C4-2B (cell line): ENCODE measurements at regions not wholly inside any gene's neighbourhood (a gene's known extent, or its start where the extent isn't known, plus 50 kb on each side); places are given as distances from the start of the nearest gene placed in this dataset.

Experiments
- H3K27ac ChIP-seq: fragments of 450-650 bp; 2 replicates; pipeline ENCODE4 v1.5.1; 2017
- CTCF ChIP-seq: fragments of 450-650 bp; conservative IDR thresholded peaks from 2 replicates; pipeline ENCODE4 v1.5.1; 2017; ENCODE audit warnings: mild to moderate bottlenecking
- ZFX ChIP-seq: fragments of 450-650 bp; IDR thresholded peaks from 2 replicates; pipeline ENCODE4 v1.6.1; 2017

- H3K27ac ChIP-seq = no peak overlapping the region
- no peak for TF ChIP-seq ZFX
- no peak for TF ChIP-seq CTCF
Observed at GRCh38 chr18:56505971-56506370, 132.4 kb downstream of the TXNL1 start.

GRCh38 chr18:56505293-56505692 is 133.1 kb downstream of the TXNL1 start:
- TF ChIP-seq ZFX = no peak
- TF ChIP-seq CTCF = no peak
- H3K27ac ChIP-seq = no peak overlapping the region

- no peak overlapping the region for H3K27ac ChIP-seq
- TF ChIP-seq CTCF (no peak), ZFX (no peak)
Observed at GRCh38 chr18:56501896-56502295, 136.5 kb downstream of the TXNL1 start.

- TF ChIP-seq ZFX = no peak
- TF ChIP-seq CTCF = no peak
- no peak overlapping the region for H3K27ac ChIP-seq
Observed at GRCh38 chr18:56495884-56496283, 142.5 kb downstream of the TXNL1 start.

- no peak overlapping the region for H3K27ac ChIP-seq
- TF ChIP-seq CTCF (no peak), ZFX (no peak)
Observed at GRCh38 chr18:56493531-56493930, 144.9 kb downstream of the TXNL1 start.

GRCh38 chr18:56492136-56492535 is 146.3 kb downstream of the TXNL1 start:
- TF ChIP-seq CTCF = no peak
- TF ChIP-seq ZFX = no peak
- H3K27ac ChIP-seq = no peak overlapping the region

GRCh38 chr18:56490942-56491341 is 147.4 kb downstream of the TXNL1 start:
- TF ChIP-seq ZFX = no peak
- no peak for TF ChIP-seq CTCF
- no peak overlapping the region for H3K27ac ChIP-seq
